Fibroblast of lung (primary cell): ENCODE measurements at regions not wholly inside any gene's neighbourhood (a gene's known extent, or its start where the extent isn't known, plus 50 kb on each side); places are given as distances from the start of the nearest gene placed in this dataset.

Source experiments
- EZH2 ChIP-seq: IDR thresholded peaks from 2 replicates; pipeline ENCODE4 v1.5.1; 2012; ENCODE audit warnings: low read length, control low read depth, mild to moderate bottlenecking; ENCODE audit errors: missing control alignments
- TF ChIP-seq, protein P1 (sequence below), 2 donors: IDR thresholded peaks in 1 of 2; conservative IDR thresholded peaks in 1 of 2; 1 replicate in 1 of 2; 2 replicates in 1 of 2; pipeline ENCODE4 v1.5.1; 2011 to 2012; ENCODE audit warnings: low read length in 2 of 2, control low read depth in 1 of 2, inconsistent platforms in 1 of 2, low read depth in 1 of 2, mild to moderate bottlenecking in 1 of 2

DNA sequence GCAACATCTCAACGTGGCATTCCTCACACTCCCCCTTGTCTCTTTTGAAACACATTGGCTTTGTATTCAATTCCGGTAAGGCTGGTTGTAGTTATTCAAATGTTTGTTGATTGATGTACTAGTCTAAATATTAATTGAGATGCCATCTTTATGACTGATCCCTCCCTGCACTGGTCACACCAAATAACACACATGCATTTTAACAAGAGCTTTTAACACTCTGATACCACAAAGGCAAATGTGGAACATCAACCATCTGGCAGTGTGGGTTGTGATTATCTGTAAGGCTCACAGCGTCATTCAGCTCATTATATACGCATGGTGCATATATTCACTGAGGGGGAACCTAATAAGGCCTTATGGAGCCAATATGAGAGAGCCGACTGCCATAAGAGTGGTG, 305.0 kb downstream of the TENT4A start:
- TF ChIP-seq, protein P1, sequence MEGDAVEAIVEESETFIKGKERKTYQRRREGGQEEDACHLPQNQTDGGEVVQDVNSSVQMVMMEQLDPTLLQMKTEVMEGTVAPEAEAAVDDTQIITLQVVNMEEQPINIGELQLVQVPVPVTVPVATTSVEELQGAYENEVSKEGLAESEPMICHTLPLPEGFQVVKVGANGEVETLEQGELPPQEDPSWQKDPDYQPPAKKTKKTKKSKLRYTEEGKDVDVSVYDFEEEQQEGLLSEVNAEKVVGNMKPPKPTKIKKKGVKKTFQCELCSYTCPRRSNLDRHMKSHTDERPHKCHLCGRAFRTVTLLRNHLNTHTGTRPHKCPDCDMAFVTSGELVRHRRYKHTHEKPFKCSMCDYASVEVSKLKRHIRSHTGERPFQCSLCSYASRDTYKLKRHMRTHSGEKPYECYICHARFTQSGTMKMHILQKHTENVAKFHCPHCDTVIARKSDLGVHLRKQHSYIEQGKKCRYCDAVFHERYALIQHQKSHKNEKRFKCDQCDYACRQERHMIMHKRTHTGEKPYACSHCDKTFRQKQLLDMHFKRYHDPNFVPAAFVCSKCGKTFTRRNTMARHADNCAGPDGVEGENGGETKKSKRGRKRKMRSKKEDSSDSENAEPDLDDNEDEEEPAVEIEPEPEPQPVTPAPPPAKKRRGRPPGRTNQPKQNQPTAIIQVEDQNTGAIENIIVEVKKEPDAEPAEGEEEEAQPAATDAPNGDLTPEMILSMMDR (conservative IDR thresholded peaks at IDR 0.05 in 1 of 2, IDR thresholded peaks at IDR 0.05 in 1 of 2; ENCODE audit: low read depth in 1 of 2, low read length in 2 of 2), result no peak
- no peak for TF ChIP-seq EZH2
